H9 (cell line): ENCODE measurements at regions not wholly inside any gene's neighbourhood (a gene's known extent, or its start where the extent isn't known, plus 50 kb on each side); places are given as distances from the start of the nearest gene placed in this dataset.

Experiments used
- DNase-seq: peaks from one replicate; pipeline ENCODE4 v3.0.0-alpha.2; 2017
- H2AFZ ChIP-seq: one replicate; pipeline ENCODE4 v1.6.1; 2013; ENCODE audit warnings: mild to moderate bottlenecking, low read length, control low read depth, moderate library complexity
- H2AK5ac ChIP-seq: 2 replicates; pipeline ENCODE4 v1.6.1; 2013; ENCODE audit warnings: low read length, control low read depth, mixed read lengths; ENCODE audit not compliant: insufficient read length
- H2BK120ac ChIP-seq: one replicate; pipeline ENCODE4 v1.6.1; 2013; ENCODE audit warnings: low read depth, mild to moderate bottlenecking, low read length, control low read depth, inconsistent platforms; ENCODE audit not compliant: poor library complexity, severe bottlenecking
- H2BK12ac ChIP-seq: 2 replicates; pipeline ENCODE4 v1.6.1; 2013; ENCODE audit warnings: low read length, control low read depth, mixed read lengths, low read depth; ENCODE audit not compliant: insufficient read length
- H2BK15ac ChIP-seq: 2 replicates; pipeline ENCODE4 v1.6.1; 2013; ENCODE audit warnings: low read depth, low read length, control low read depth
- H2BK20ac ChIP-seq: one replicate; pipeline ENCODE4 v1.6.1; 2013; ENCODE audit warnings: low read depth, mild to moderate bottlenecking, low read length, control low read depth, inconsistent platforms; ENCODE audit not compliant: poor library complexity, severe bottlenecking
- H2BK5ac ChIP-seq: 2 replicates; pipeline ENCODE4 v1.6.1; 2013; ENCODE audit warnings: low read length, control low read depth, mixed read lengths; ENCODE audit not compliant: insufficient read length
- H3K14ac ChIP-seq: 2 replicates; pipeline ENCODE4 v1.6.1; 2013; ENCODE audit warnings: low read length, control low read depth; ENCODE audit not compliant: insufficient read depth
- H3K18ac ChIP-seq: 2 replicates; pipeline ENCODE4 v1.6.1; 2013; ENCODE audit warnings: low read depth, mild to moderate bottlenecking, mixed read lengths, low read length, control low read depth; ENCODE audit not compliant: insufficient read length
- H3K23ac ChIP-seq: 2 replicates; pipeline ENCODE4 v1.6.1; 2013; ENCODE audit warnings: low read length, control low read depth, mixed read lengths, low read depth; ENCODE audit not compliant: insufficient read length
- H3K23me2 ChIP-seq: 2 replicates; pipeline ENCODE4 v1.6.1; 2013; ENCODE audit warnings: low read depth, mild to moderate bottlenecking, mixed read lengths, low read length, control low read depth; ENCODE audit not compliant: insufficient read length, poor library complexity, severe bottlenecking
- H3K27ac ChIP-seq: 2 replicates; pipeline ENCODE4 v1.5.1; 2013; ENCODE audit warnings: low read length, control low read depth, mixed read lengths, low read depth; ENCODE audit not compliant: insufficient read length
- H3K27me3 ChIP-seq: 2 replicates; pipeline ENCODE4 v1.6.1; 2013; ENCODE audit warnings: low read length, control low read depth, inconsistent platforms; ENCODE audit not compliant: insufficient read depth
- H3K4ac ChIP-seq: 2 replicates; pipeline ENCODE4 v1.6.1; 2013; ENCODE audit warnings: low read depth, mild to moderate bottlenecking, control low read depth, inconsistent platforms, low read length, moderate library complexity
- H3K4me1 ChIP-seq: 2 replicates; pipeline ENCODE4 v1.6.1; 2013; ENCODE audit warnings: low read length, control low read depth, inconsistent platforms; ENCODE audit not compliant: insufficient read depth
- H3K4me2 ChIP-seq: 2 replicates; pipeline ENCODE4 v1.6.1; 2013; ENCODE audit warnings: low read length, control low read depth, mixed read lengths; ENCODE audit not compliant: insufficient read length, insufficient read depth
- H3K56ac ChIP-seq: 2 replicates; pipeline ENCODE4 v1.6.1; 2013; ENCODE audit warnings: low read depth, mild to moderate bottlenecking, mixed read lengths, low read length, control low read depth; ENCODE audit not compliant: insufficient read length
- H3K79me1 ChIP-seq: 2 replicates; pipeline ENCODE4 v1.6.1; 2013; ENCODE audit warnings: low read depth, mild to moderate bottlenecking, moderate library complexity, low read length, control low read depth, inconsistent platforms; ENCODE audit not compliant: insufficient read depth, poor library complexity, severe bottlenecking
- H3K79me2 ChIP-seq: 2 replicates; pipeline ENCODE4 v1.6.1; 2013; ENCODE audit warnings: low read length, control low read depth, inconsistent platforms; ENCODE audit not compliant: insufficient read depth
- H3K9ac ChIP-seq: 2 replicates; pipeline ENCODE4 v1.6.1; 2013; ENCODE audit warnings: low read length, control low read depth, mixed read lengths; ENCODE audit not compliant: insufficient read length; ENCODE audit errors: extremely low read depth
- H3K9me3 ChIP-seq: one replicate; pipeline ENCODE4 v1.6.1; 2013; ENCODE audit warnings: low read depth, low read length, inconsistent platforms; ENCODE audit not compliant: control insufficient read depth
- H3T11ph ChIP-seq: one replicate; pipeline ENCODE4 v1.6.1; 2013; ENCODE audit warnings: mild to moderate bottlenecking, low read length, control low read depth, inconsistent platforms
- H4K20me1 ChIP-seq: one replicate; pipeline ENCODE4 v1.6.1; 2013; ENCODE audit not compliant: control insufficient read depth, insufficient read length, insufficient read depth
- H4K5ac ChIP-seq: 2 replicates; pipeline ENCODE4 v1.6.1; 2013; ENCODE audit warnings: low read depth, mild to moderate bottlenecking, mixed read lengths, low read length, control low read depth; ENCODE audit not compliant: insufficient read length
- H4K8ac ChIP-seq: replicated peaks from 2 replicates; pipeline ENCODE4 v1.6.1; 2013; ENCODE audit warnings: low read length, control low read depth, mixed read lengths, low read depth; ENCODE audit not compliant: insufficient read length
- H4K91ac ChIP-seq: 2 replicates; pipeline ENCODE4 v1.6.1; 2013; ENCODE audit warnings: low read depth, mild to moderate bottlenecking, moderate library complexity, mixed read lengths, low read length, control low read depth; ENCODE audit not compliant: insufficient read length
- H3K27ac Mint-ChIP-seq, 3 experiments: 2 replicates in 2 of 3; 3 replicates in 1 of 3; pipeline ENCODE4 v1.8.0; 2020 to 2021; ENCODE audit warnings: mixed read lengths in 3 of 3, mild to moderate bottlenecking in 1 of 3, moderate library complexity in 1 of 3
- H3K27me3 Mint-ChIP-seq: 2 replicates; pipeline ENCODE4 v1.8.0; 2021; ENCODE audit warnings: low read depth, mild to moderate bottlenecking, moderate library complexity, mixed read lengths
- H3K36me3 Mint-ChIP-seq, 3 experiments: 2 replicates in 2 of 3; 3 replicates in 1 of 3; pipeline ENCODE4 v1.8.0; 2020 to 2021; ENCODE audit warnings: low read depth in 3 of 3, mixed read lengths in 3 of 3; ENCODE audit not compliant: insufficient read depth in 1 of 3
- H3K4me1 Mint-ChIP-seq, 2 experiments: 2 replicates each; pipeline ENCODE4 v1.8.0; 2020; ENCODE audit warnings: mixed read lengths in 2 of 2
- H3K4me3 Mint-ChIP-seq, 2 experiments: 2 replicates in 1 of 2; 3 replicates in 1 of 2; pipeline ENCODE4 v1.8.0; 2020 to 2021; ENCODE audit warnings: mild to moderate bottlenecking in 2 of 2, mixed read lengths in 2 of 2, moderate library complexity in 1 of 2
- H3K9me3 Mint-ChIP-seq, 2 experiments: 2 replicates in 1 of 2; 3 replicates in 1 of 2; pipeline ENCODE4 v1.8.0; 2020; ENCODE audit warnings: mild to moderate bottlenecking in 2 of 2, mixed read lengths in 2 of 2, moderate library complexity in 1 of 2
- WGBS: extraction: QIAGEN DNeasy Blood & Tissue Kit; methylation state at CpG from one replicate; pipeline ENCODE4 v1.1.7; 2013; ENCODE audit warnings: missing lambda C conversion rate, low lambda C conversion rate, mixed read lengths; ENCODE audit not compliant: insufficient read length; ENCODE audit errors: extremely low coverage; 5-methylcytosine and 5-hydroxymethylcytosine counted together
- TF ChIP-seq, protein P1 (sequence below): fragments of 200-600 bp; sonication (generic); conservative IDR thresholded peaks from 3 replicates; pipeline ENCODE4 v1.8.0; 2021; ENCODE audit warnings: antibody characterized with exemption, mild to moderate bottlenecking

DNA sequence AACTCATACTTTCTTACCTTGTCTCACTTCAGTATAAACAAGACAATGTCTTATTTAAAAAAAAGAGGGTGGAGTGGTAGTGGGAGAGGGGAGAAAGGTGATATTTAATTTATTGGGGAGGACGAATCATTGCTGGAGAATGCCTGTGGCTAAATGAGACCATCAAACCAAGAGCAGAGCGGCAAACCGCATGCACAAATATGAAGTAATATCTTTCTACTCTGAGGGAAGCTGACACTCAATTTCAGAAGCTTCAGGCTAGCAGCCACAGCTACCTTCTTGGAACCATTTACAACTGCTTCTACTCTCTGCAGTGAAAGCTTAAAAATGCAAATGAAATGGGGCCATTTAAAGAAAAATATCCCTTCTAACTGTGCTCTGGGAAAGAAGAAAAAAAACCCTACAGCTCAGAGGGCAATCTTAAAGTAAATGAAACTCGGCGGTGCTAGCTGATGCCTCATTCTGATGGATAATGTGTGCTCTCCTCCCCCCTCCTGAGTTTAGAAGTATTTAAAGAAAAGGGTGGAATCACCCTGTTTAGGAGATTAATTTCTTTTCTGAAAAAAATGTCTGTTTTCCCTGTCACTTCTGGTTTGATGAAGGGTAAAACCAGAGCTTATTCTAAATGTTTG, 178.2 kb upstream of the CAMK1G start:
- Histone ChIP-seq H3K4me2 (peak overlapping the region; percentile 22), H3K27ac (peak overlapping the region; percentile 36), H4K91ac (no peak overlapping the region), H3K23me2 (no peaks in the 10 kb centered on the region), H4K5ac (no peak overlapping the region), H3K23ac (no peak overlapping the region), H2BK12ac (no peak overlapping the region), H2AFZ (no peak overlapping the region), H2BK5ac (no peak overlapping the region), H3K18ac (no peak overlapping the region), H3K27me3 (no peaks in the 10 kb centered on the region), H3K79me2 (no peaks in the 10 kb centered on the region), H2BK120ac (no peak overlapping the region), H3K56ac (no peak overlapping the region), H4K8ac (no peak overlapping the region), H3K14ac (no peak overlapping the region), H2BK20ac (no peak overlapping the region), H3T11ph (no peak overlapping the region), H3K79me1 (no peaks in the 10 kb centered on the region), H2BK15ac (no peak overlapping the region), H3K9ac (no peak overlapping the region), H3K4ac (no peak overlapping the region), H3K9me3 (no peaks in the 10 kb centered on the region), H4K20me1 (no peaks in the 10 kb centered on the region), H3K4me1 (peaks cover 7% of the 10 kb centered on the region; the same call in 1 of the 2 replicates), H2AK5ac (no peak overlapping the region)
- Mint-ChIP-seq H3K4me3 (peak overlapping the region; percentile 5 to 24; a peak in 3 of 5 replicates), H3K9me3 (no peaks in the 10 kb centered on the region), H3K27me3 (no peaks in the 10 kb centered on the region; the same call in 1 of the 2 replicates), H3K36me3 (no peaks in the 10 kb centered on the region; a peak in 1 of 7 replicates), H3K4me1 (peaks cover 0 to 12% of the 10 kb centered on the region in 2 experiments; a peak in 3 of 4 replicates), H3K27ac (peak overlapping the region in 2 of 3 experiments; percentile 79 to 89; a peak in 6 of 7 replicates)
- TF ChIP-seq, protein P1, sequence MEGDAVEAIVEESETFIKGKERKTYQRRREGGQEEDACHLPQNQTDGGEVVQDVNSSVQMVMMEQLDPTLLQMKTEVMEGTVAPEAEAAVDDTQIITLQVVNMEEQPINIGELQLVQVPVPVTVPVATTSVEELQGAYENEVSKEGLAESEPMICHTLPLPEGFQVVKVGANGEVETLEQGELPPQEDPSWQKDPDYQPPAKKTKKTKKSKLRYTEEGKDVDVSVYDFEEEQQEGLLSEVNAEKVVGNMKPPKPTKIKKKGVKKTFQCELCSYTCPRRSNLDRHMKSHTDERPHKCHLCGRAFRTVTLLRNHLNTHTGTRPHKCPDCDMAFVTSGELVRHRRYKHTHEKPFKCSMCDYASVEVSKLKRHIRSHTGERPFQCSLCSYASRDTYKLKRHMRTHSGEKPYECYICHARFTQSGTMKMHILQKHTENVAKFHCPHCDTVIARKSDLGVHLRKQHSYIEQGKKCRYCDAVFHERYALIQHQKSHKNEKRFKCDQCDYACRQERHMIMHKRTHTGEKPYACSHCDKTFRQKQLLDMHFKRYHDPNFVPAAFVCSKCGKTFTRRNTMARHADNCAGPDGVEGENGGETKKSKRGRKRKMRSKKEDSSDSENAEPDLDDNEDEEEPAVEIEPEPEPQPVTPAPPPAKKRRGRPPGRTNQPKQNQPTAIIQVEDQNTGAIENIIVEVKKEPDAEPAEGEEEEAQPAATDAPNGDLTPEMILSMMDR, result no peak
- no peak for DNase-seq
- WGBS, result no CpG with 5 or more reads among the region's 5 CpGs
